ENCODE measurements at regions not wholly inside any gene's neighbourhood (a gene's known extent, or its start where the extent isn't known, plus 50 kb on each side); places are given as distances from the start of the nearest gene placed in this dataset.

- no peak for DNase-seq
These were observed 116.7 kb upstream of the LINGO1 start for GRCh38 chr15:77749236-77749997.

- no peak for DNase-seq
These were observed 115.7 kb upstream of the LINGO1 start for GRCh38 chr15:77748078-77749064.

GRCh38 chr15:77747175-77748077, 114.7 kb upstream of the LINGO1 start:
- no peak for DNase-seq

- DNase-seq = no peak
These were observed 113.8 kb upstream of the LINGO1 start for GRCh38 chr15:77746254-77747174.

GRCh38 chr15:77744398-77744797, 111.7 kb upstream of the LINGO1 start:
- no peak for DNase-seq

GRCh38 chr15:77742570-77742969, 109.9 kb upstream of the LINGO1 start:
- DNase-seq = no peak

GRCh38 chr15:77742127-77742526, 109.4 kb upstream of the LINGO1 start:
- DNase-seq = no peak

- no peak for DNase-seq
These were observed 108.4 kb upstream of the LINGO1 start for GRCh38 chr15:77741106-77741505.

- no peak for DNase-seq
These were observed 107.1 kb upstream of the LINGO1 start for GRCh38 chr15:77739591-77740378.

- no peak for DNase-seq
These were observed 106.0 kb upstream of the LINGO1 start for GRCh38 chr15:77738441-77739302.

GRCh38 chr15:77738038-77738370, 105.3 kb upstream of the LINGO1 start:
- no peak for DNase-seq

GRCh38 chr15:77737238-77738037, 104.7 kb upstream of the LINGO1 start:
- DNase-seq = no peak

GRCh38 chr15:77734306-77734705, 101.6 kb upstream of the LINGO1 start:
- no peak for DNase-seq

GRCh38 chr15:77733579-77734300, 101.0 kb upstream of the LINGO1 start:
- DNase-seq = no peak

GRCh38 chr15:77732514-77733335, 100.0 kb upstream of the LINGO1 start:
- DNase-seq = no peak

GRCh38 chr15:77731945-77732344, 99.2 kb upstream of the LINGO1 start:
- no peak for DNase-seq

GRCh38 chr15:77731067-77731466, 98.4 kb upstream of the LINGO1 start:
- no peak for DNase-seq

All from activated CD4-positive, alpha-beta T cell treated with anti-CD3 and anti-CD28 coated beads, Interleukin-2, amount 50 U/mL, for 16 hours (primary cell).